Suprapubic skin (tissue), 4 donors: ENCODE measurements at regions not wholly inside any gene's neighbourhood (a gene's known extent, or its start where the extent isn't known, plus 50 kb on each side); places are given as distances from the start of the nearest gene placed in this dataset.

Source experiments
- DNase-seq, 2 donors: peaks; one replicate each; pipeline ENCODE4 v3.0.0-alpha.2; 2019; ENCODE audit warnings: low spot score in 2 of 2
- H3K27ac ChIP-seq: fragments of 200-600 bp; sonication (generic); one replicate; pipeline ENCODE4 v1.5.1; 2019
- H3K27me3 ChIP-seq: fragments of 200-600 bp; sonication (generic); one replicate; pipeline ENCODE4 v1.5.1; 2019
- H3K36me3 ChIP-seq: fragments of 200-600 bp; sonication (generic); one replicate; pipeline ENCODE4 v1.5.1; 2019
- H3K4me1 ChIP-seq: fragments of 200-600 bp; sonication (generic); one replicate; pipeline ENCODE4 v1.5.1; 2019
- H3K4me3 ChIP-seq: fragments of 200-600 bp; sonication (generic); one replicate; pipeline ENCODE4 v1.5.1; 2019; ENCODE audit warnings: mild to moderate bottlenecking
- H3K9me3 ChIP-seq: fragments of 200-600 bp; sonication (generic); one replicate; pipeline ENCODE4 v1.5.1; 2019
- EP300 ChIP-seq: sonication (generic); formaldehyde crosslinking; IDR thresholded peaks from one replicate; pipeline ENCODE4 v1.6.1; 2017; ENCODE audit warnings: antibody characterized with exemption
- POLR2A ChIP-seq, 2 donors: fragments of 450-650 bp; IDR thresholded peaks; one replicate each; pipeline ENCODE4 v1.6.1; 2017; ENCODE audit warnings: antibody characterized with exemption in 2 of 2, mild to moderate bottlenecking in 2 of 2, moderate library complexity in 2 of 2
- POLR2AphosphoS5 ChIP-seq, 3 donors: sonication (generic); formaldehyde crosslinking; IDR thresholded peaks; one replicate each; pipeline ENCODE4 v1.6.1; 2017; ENCODE audit warnings: antibody characterized with exemption in 3 of 3
- whole genome bisulfite sequencing: methylation state at CpG from one replicate; pipeline ENCODE4 v1.1.5; 2018; 5-methylcytosine and 5-hydroxymethylcytosine counted together
- TF ChIP-seq, protein P1 (sequence below), 2 donors: fragments of 200-600 bp in 1 of 2; fragments of 450-650 bp in 1 of 2; sonication (generic) in 1 of 2; IDR thresholded peaks; one replicate each; pipeline ENCODE4 v1.5.1; 2016 to 2019; ENCODE audit warnings: antibody characterized with exemption in 2 of 2, mild to moderate bottlenecking in 1 of 2, moderate library complexity in 1 of 2

- no peak for DNase-seq
- Histone ChIP-seq H3K4me1 (no peaks in the 10 kb centered on the region), H3K27ac (no peak overlapping the region), H3K27me3 (no peaks in the 10 kb centered on the region), H3K4me3 (no peak overlapping the region), H3K36me3 (no peaks in the 10 kb centered on the region), H3K9me3 (no peaks in the 10 kb centered on the region)
- no peak for TF ChIP-seq POLR2A (IDR thresholded peaks at IDR 0.05)
- TF ChIP-seq, protein P1, sequence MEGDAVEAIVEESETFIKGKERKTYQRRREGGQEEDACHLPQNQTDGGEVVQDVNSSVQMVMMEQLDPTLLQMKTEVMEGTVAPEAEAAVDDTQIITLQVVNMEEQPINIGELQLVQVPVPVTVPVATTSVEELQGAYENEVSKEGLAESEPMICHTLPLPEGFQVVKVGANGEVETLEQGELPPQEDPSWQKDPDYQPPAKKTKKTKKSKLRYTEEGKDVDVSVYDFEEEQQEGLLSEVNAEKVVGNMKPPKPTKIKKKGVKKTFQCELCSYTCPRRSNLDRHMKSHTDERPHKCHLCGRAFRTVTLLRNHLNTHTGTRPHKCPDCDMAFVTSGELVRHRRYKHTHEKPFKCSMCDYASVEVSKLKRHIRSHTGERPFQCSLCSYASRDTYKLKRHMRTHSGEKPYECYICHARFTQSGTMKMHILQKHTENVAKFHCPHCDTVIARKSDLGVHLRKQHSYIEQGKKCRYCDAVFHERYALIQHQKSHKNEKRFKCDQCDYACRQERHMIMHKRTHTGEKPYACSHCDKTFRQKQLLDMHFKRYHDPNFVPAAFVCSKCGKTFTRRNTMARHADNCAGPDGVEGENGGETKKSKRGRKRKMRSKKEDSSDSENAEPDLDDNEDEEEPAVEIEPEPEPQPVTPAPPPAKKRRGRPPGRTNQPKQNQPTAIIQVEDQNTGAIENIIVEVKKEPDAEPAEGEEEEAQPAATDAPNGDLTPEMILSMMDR (IDR thresholded peaks at IDR 0.05), result no peak
- no peak for TF ChIP-seq EP300
- no peak for TF ChIP-seq POLR2AphosphoS5 (IDR thresholded peaks at IDR 0.05)
- WGBS, result 77% methylated on average over 3 of the region's 3 CpGs
These were observed 695.4 kb downstream of the ARAP2 start for GRCh38 chr4:35548921-35549320.

DNA sequence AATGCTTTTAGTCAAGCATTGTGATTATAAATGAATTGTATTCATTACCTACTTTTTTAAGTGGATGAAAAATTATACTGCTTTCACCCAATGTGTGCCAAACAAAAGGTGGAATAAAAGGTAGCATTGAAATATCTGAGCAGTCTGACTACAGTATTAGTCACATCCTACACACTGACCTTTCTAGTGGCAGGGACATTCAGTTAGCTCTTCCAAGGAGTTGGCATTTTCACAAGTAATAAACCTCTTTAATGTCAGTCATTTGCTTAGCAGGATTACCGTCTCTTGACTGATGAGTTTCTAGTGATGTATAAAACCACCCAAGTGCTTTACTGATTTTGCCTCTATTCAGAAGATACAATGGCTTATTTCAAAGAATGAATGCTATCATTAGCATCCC, 687.9 kb downstream of the ARAP2 start:
- no peaks in the 10 kb centered on the region for H3K27me3 ChIP-seq
- no peaks in the 10 kb centered on the region for H3K36me3 ChIP-seq
- H3K27ac ChIP-seq, result no peak overlapping the region
- TF ChIP-seq, protein P1 (IDR thresholded peaks at IDR 0.05), result no peak
- TF ChIP-seq POLR2AphosphoS5 (IDR thresholded peaks at IDR 0.05) (no peak), EP300 (no peak), POLR2A (IDR thresholded peaks at IDR 0.05) (no peak)
- H3K4me1 ChIP-seq, result no peaks in the 10 kb centered on the region
- whole genome bisulfite sequencing, result 66% methylated on average over 1 of the region's 1 CpG
- H3K4me3 ChIP-seq, result no peak overlapping the region
- no peaks in the 10 kb centered on the region for H3K9me3 ChIP-seq
- DNase-seq, result no peak

DNA sequence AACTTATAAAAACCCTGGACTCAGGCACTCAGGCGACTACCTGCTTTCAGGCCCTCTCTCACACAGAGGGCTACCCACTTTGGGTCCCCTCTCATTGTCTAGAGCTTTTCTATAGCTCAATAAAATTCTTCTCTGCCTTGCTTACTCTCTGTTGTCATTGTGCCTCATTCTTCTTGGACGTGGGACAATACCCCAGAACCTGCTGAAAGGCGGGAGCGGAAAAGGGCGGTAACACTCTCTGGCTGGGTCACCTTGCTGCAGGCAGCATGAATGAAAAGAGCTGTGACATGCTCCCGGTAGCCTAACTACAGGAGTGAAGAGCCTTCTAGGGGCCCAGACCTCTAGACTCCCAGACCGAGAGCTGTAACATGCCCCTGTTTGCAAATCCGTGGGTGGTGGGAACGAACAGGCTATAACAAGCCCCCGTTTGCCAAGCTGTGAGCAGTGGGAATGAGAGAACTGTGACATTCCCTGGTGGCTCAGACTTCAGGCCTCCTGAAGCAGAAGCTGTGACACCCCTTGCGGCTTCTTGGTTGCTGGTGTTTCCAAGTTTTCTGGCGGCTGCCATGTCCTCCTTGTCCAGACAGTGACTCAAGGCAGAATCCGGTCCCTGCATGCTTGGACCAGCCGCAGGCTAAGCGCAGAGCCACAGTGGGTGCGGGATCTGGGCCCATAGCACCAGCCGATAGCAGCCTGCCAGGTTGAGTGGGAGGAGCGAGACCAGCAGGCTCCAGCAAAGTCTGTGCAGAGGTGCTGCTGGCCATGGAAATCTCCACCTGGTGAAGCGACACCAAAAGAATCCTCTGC, 684.6 kb downstream of the ARAP2 start:
- no peaks in the 10 kb centered on the region for H3K27me3 ChIP-seq
- no peak overlapping the region for H3K4me3 ChIP-seq
- H3K9me3 ChIP-seq, result no peaks in the 10 kb centered on the region
- no peaks in the 10 kb centered on the region for H3K4me1 ChIP-seq
- H3K27ac ChIP-seq, result no peak overlapping the region
- no peaks in the 10 kb centered on the region for H3K36me3 ChIP-seq
- no peak for DNase-seq
- TF ChIP-seq, protein P1 (IDR thresholded peaks at IDR 0.05), result no peak
- TF ChIP-seq POLR2A (IDR thresholded peaks at IDR 0.05), result no peak
- 95% methylated on average over 16 of the region's 19 CpGs for WGBS

- Histone ChIP-seq H3K27ac (no peak overlapping the region), H3K4me3 (no peak overlapping the region), H3K4me1 (no peaks in the 10 kb centered on the region), H3K36me3 (no peaks in the 10 kb centered on the region), H3K27me3 (no peaks in the 10 kb centered on the region), H3K9me3 (no peaks in the 10 kb centered on the region)
- WGBS, result 37% methylated on average over 2 of the region's 2 CpGs
- TF ChIP-seq EP300 (no peak), POLR2AphosphoS5 (IDR thresholded peaks at IDR 0.05) (no peak), POLR2A (IDR thresholded peaks at IDR 0.05) (no peak)
- TF ChIP-seq, protein P1 (IDR thresholded peaks at IDR 0.05), result no peak
- DNase-seq, result no peak
These were observed 681.5 kb downstream of the ARAP2 start for GRCh38 chr4:35562861-35563260.

DNA sequence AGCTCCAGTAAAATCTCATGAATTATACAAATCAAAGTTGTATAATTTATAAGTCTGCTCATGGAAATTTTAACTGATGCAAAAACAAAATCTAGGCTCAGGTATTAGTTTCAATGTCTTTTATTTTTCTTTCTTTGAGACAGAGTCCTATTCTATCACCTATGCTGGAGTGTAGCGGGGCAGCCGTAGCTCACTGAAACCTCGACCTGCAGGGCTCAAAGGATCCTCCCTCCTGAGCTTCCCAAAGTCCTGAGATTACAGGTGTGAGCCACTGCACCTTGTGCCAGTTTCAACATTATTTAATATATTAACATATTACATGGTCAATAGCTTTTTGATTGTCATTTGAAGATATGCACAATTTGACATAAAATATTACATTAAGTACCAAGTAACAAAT, 678.7 kb downstream of the ARAP2 start:
- Histone ChIP-seq H3K27me3 (no peaks in the 10 kb centered on the region), H3K4me1 (no peaks in the 10 kb centered on the region), H3K9me3 (no peaks in the 10 kb centered on the region), H3K4me3 (no peak overlapping the region), H3K27ac (no peak overlapping the region), H3K36me3 (no peaks in the 10 kb centered on the region)
- WGBS, result 87% methylated on average over 3 of the region's 3 CpGs
- DNase-seq, result peak in 1 of 2 donors; percentile 59
- TF ChIP-seq, protein P1 (IDR thresholded peaks at IDR 0.05), result no peak
- TF ChIP-seq POLR2AphosphoS5 (IDR thresholded peaks at IDR 0.05) (no peak), EP300 (no peak), POLR2A (IDR thresholded peaks at IDR 0.05) (no peak)
